Liver (tissue), 8 donors: ENCODE measurements at regions not wholly inside any gene's neighbourhood (a gene's known extent, or its start where the extent isn't known, plus 50 kb on each side); places are given as distances from the start of the nearest gene placed in this dataset.

Source experiments
- DNase-seq: peaks from one replicate; pipeline ENCODE4 v3.0.0-alpha.2; 2017; ENCODE audit warnings: low spot score
- H3K27ac ChIP-seq, 2 donors: one replicate each; pipeline ENCODE4 v1.7.0; 2013; ENCODE audit warnings: inconsistent platforms in 2 of 2, low read length in 2 of 2, control low read depth in 1 of 2, low read depth in 1 of 2, mild to moderate bottlenecking in 1 of 2
- H3K27me3 ChIP-seq, 4 donors: one replicate each; pipeline versions ENCODE4 v1.6.1 to v1.7.0; 2013; ENCODE audit warnings: low read length in 3 of 4, inconsistent platforms in 1 of 4, mild to moderate bottlenecking in 1 of 4, moderate library complexity in 1 of 4; ENCODE audit not compliant: control insufficient read depth in 4 of 4, insufficient read depth in 4 of 4
- H3K36me3 ChIP-seq, 4 donors: one replicate each; pipeline versions ENCODE4 v1.6.1 to v1.7.0; 2013; ENCODE audit warnings: low read length in 3 of 4, mild to moderate bottlenecking in 3 of 4, low read depth in 1 of 4, moderate library complexity in 1 of 4; ENCODE audit not compliant: control insufficient read depth in 4 of 4, insufficient read depth in 3 of 4
- H3K4me1 ChIP-seq, 4 donors: one replicate each; pipeline versions ENCODE4 v1.6.1 to v1.7.0; 2013; ENCODE audit warnings: low read length in 3 of 4, mild to moderate bottlenecking in 3 of 4, moderate library complexity in 1 of 4; ENCODE audit not compliant: control insufficient read depth in 4 of 4, insufficient read depth in 4 of 4
- H3K4me3 ChIP-seq, 3 donors: one replicate each; pipeline versions ENCODE4 v1.6.1 to v1.7.0; 2013; ENCODE audit warnings: low read length in 3 of 3, control low read depth in 1 of 3, low read depth in 1 of 3, mild to moderate bottlenecking in 1 of 3
- H3K9ac ChIP-seq, 2 donors: one replicate each; pipeline ENCODE4 v1.7.0; 2013; ENCODE audit warnings: low read length in 2 of 2, mild to moderate bottlenecking in 2 of 2, moderate library complexity in 2 of 2, control low read depth in 1 of 2, low read depth in 1 of 2
- H3K9me3 ChIP-seq, 4 donors: one replicate each; pipeline versions ENCODE4 v1.6.1 to v1.7.0; 2013; ENCODE audit warnings: low read length in 3 of 4; ENCODE audit not compliant: control insufficient read depth in 4 of 4
- ATF3 ChIP-seq: IDR thresholded peaks from 2 replicates; pipeline ENCODE4 v1.6.1; 2016; ENCODE audit warnings: antibody characterized with exemption
- CTCF ChIP-seq: fragments of 150-350 bp; IDR thresholded peaks from 2 replicates; pipeline ENCODE4 v1.5.1; 2017; ENCODE audit warnings: improper control_type of control experiment, low read depth, low read length; ENCODE audit not compliant: missing input control
- FOXA1 ChIP-seq: IDR thresholded peaks from 2 replicates; pipeline ENCODE4 v1.6.1; 2016; ENCODE audit warnings: antibody characterized with exemption
- FOXA2 ChIP-seq: IDR thresholded peaks from 2 replicates; pipeline ENCODE4 v1.6.1; 2016; ENCODE audit warnings: antibody characterized with exemption
- GABPA ChIP-seq, 2 donors: IDR thresholded peaks in 1 of 2; conservative IDR thresholded peaks in 1 of 2; 2 replicates each; pipeline ENCODE4 v1.6.1; 2016; ENCODE audit warnings: antibody characterized with exemption in 2 of 2, mild to moderate bottlenecking in 1 of 2, moderate library complexity in 1 of 2
- HNF4A ChIP-seq, 2 donors: conservative IDR thresholded peaks; 2 replicates each; pipeline ENCODE4 v1.6.1; 2016; ENCODE audit warnings: antibody characterized with exemption in 2 of 2, mild to moderate bottlenecking in 2 of 2
- HNF4G ChIP-seq: IDR thresholded peaks from 2 replicates; pipeline ENCODE4 v1.6.1; 2016; ENCODE audit warnings: antibody characterized with exemption
- JUND ChIP-seq, 2 donors: IDR thresholded peaks; 2 replicates each; pipeline ENCODE4 v1.6.1; 2016; ENCODE audit warnings: antibody characterized with exemption in 2 of 2
- MAX ChIP-seq: IDR thresholded peaks from 2 replicates; pipeline ENCODE4 v1.6.1; 2016; ENCODE audit warnings: antibody characterized with exemption
- NR2F2 ChIP-seq: IDR thresholded peaks from 2 replicates; pipeline ENCODE4 v1.6.1; 2016; ENCODE audit warnings: antibody characterized with exemption
- RAD21 ChIP-seq, 2 donors: IDR thresholded peaks; 2 replicates each; pipeline ENCODE4 v1.6.1; 2016; ENCODE audit warnings: antibody characterized with exemption in 2 of 2, mild to moderate bottlenecking in 2 of 2
- REST ChIP-seq: IDR thresholded peaks from 2 replicates; pipeline ENCODE4 v1.6.1; 2016; ENCODE audit warnings: antibody characterized with exemption, mild to moderate bottlenecking
- RXRA ChIP-seq, 2 donors: IDR thresholded peaks; 2 replicates each; pipeline ENCODE4 v1.6.1; 2017 to 2018; ENCODE audit warnings: antibody characterized with exemption in 2 of 2, mild to moderate bottlenecking in 1 of 2
- SP1 ChIP-seq: IDR thresholded peaks from 2 replicates; pipeline ENCODE4 v1.6.1; 2018; ENCODE audit warnings: antibody characterized with exemption, mild to moderate bottlenecking
- TAF1 ChIP-seq: conservative IDR thresholded peaks from 2 replicates; pipeline ENCODE4 v1.6.1; 2016; ENCODE audit warnings: antibody characterized with exemption, mild to moderate bottlenecking
- YY1 ChIP-seq: IDR thresholded peaks from 2 replicates; pipeline ENCODE4 v1.6.1; 2016; ENCODE audit warnings: antibody characterized with exemption, mild to moderate bottlenecking
- ZBTB33 ChIP-seq: IDR thresholded peaks from 2 replicates; pipeline ENCODE4 v1.6.1; 2016; ENCODE audit warnings: antibody characterized with exemption
- WGBS: extraction: QIAGEN DNeasy Blood & Tissue Kit; methylation state at CpG from one replicate; pipeline ENCODE4 v1.1.7; 2013; 5-methylcytosine and 5-hydroxymethylcytosine counted together
- donor health status: healthy.
- donor health status: healthy.
- donor health status: healthy.
- donor health status: healthy.
- donor health status: healthy.

GRCh38 chr4:30396772-30397475 is 323.2 kb upstream of the PCDH7 start:
- WGBS = 47% methylated on average over 2 of the region's 2 CpGs

More at GRCh38 chr4:30396772-30397475, 323.2 kb upstream of the PCDH7 start:
- H3K9me3 ChIP-seq = no peaks in the 10 kb centered on the region
- H3K27ac ChIP-seq = no peak overlapping the region
- no peaks in the 10 kb centered on the region for H3K36me3 ChIP-seq
- H3K4me3 ChIP-seq = no peak overlapping the region
- no peak for DNase-seq
- no peaks in the 10 kb centered on the region for H3K4me1 ChIP-seq
- H3K9ac ChIP-seq = no peak overlapping the region
- H3K27me3 ChIP-seq = no peaks in the 10 kb centered on the region
- TF ChIP-seq NR2F2 = no peak
- TF ChIP-seq FOXA2 = no peak
- no peak for TF ChIP-seq HNF4G
- no peak for TF ChIP-seq RXRA (IDR thresholded peaks at IDR 0.05)
- no peak for TF ChIP-seq MAX
- no peak for TF ChIP-seq RAD21 (IDR thresholded peaks at IDR 0.05)
- no peak for TF ChIP-seq CTCF
- TF ChIP-seq TAF1 = no peak
- no peak for TF ChIP-seq FOXA1
- TF ChIP-seq ZBTB33 = no peak
- TF ChIP-seq REST = no peak
- no peak for TF ChIP-seq SP1
- TF ChIP-seq ATF3 = no peak
- TF ChIP-seq HNF4A (conservative IDR thresholded peaks at IDR 0.05) = no peak
- TF ChIP-seq YY1 = no peak
- no peak for TF ChIP-seq JUND (IDR thresholded peaks at IDR 0.05)
- TF ChIP-seq GABPA (IDR thresholded peaks at IDR 0.05 in 1 of 2, conservative IDR thresholded peaks at IDR 0.05 in 1 of 2) = no peak
